Stimulated activated CD4-positive, alpha-beta T cell treated with anti-CD3 and anti-CD28 coated beads, Interleukin-1b, Interleukin-23, amount 100 ng/mL, for 1 hour (primary cell): ENCODE measurements at regions not wholly inside any gene's neighbourhood (a gene's known extent, or its start where the extent isn't known, plus 50 kb on each side); places are given as distances from the start of the nearest gene placed in this dataset.

Experiments used
- DNase-seq, 2 donors: peaks; one replicate each; pipeline ENCODE4 v3.0.0-alpha.2; 2020; ENCODE audit warnings: low read depth in 2 of 2

DNA sequence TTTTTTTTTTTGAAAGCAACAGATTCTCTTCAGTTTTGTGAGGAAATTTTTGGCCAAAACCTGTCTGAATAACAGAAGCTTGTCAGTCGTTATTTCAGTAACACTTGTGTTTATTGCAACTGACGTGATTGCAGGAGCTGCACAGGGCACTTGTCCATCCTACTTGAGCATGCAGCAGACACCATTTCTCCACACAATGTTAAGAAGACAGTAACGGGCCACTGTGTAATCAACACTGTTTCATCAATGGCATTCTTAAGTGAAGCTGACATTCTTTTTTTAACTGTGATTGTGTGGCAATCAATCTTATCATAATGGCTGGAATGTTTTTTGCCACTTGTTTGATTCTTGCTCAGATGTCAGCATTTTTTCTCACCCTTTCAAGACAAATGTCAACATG is 50.1 kb upstream of the PIEZO2 start:
- DNase-seq, result no peak
